ENCODE measurements at regions not wholly inside any gene's neighbourhood (a gene's known extent, or its start where the extent isn't known, plus 50 kb on each side); places are given as distances from the start of the nearest gene placed in this dataset.

- TF ChIP-seq CTCF (IDR thresholded peaks at IDR 0.05), result no peak
- Histone ChIP-seq H3K4me1 (no peaks in the 10 kb centered on the region), H3K27me3 (peaks cover 38% of the 10 kb centered on the region), H3K36me3 (no peaks in the 10 kb centered on the region), H3K9me3 (no peaks in the 10 kb centered on the region), H3K9ac (ENCODE audit: low read depth in 2 of 2, low read length in 2 of 2) (no peak overlapping the region), H3K27ac (no peak overlapping the region), H3K4me3 (no peak overlapping the region)
- DNase-seq, result no peak
- intact Hi-C loops (cut with DNase I), result no loop called here
Observed at GRCh38 chrX:13936521-13937225, 93.0 kb downstream of the GEMIN8 start.

- peaks cover 34% of the 10 kb centered on the region for H3K27me3 ChIP-seq
- H3K9me3 ChIP-seq, result no peaks in the 10 kb centered on the region
Observed at GRCh38 chrX:13934731-13935130, 95.0 kb downstream of the GEMIN8 start.

GRCh38 chrX:13933851-13934250 lies 95.8 kb downstream of the GEMIN8 start:
- no peak for TF ChIP-seq CTCF (IDR thresholded peaks at IDR 0.05)
- no peak for DNase-seq
- Histone ChIP-seq H3K4me1 (no peaks in the 10 kb centered on the region), H3K9ac (ENCODE audit: low read depth in 2 of 2, low read length in 2 of 2) (no peak overlapping the region), H3K36me3 (no peaks in the 10 kb centered on the region), H3K4me3 (no peak overlapping the region), H3K9me3 (no peaks in the 10 kb centered on the region), H3K27ac (no peak overlapping the region), H3K27me3 (peaks cover 25% of the 10 kb centered on the region)
- intact Hi-C loops (cut with DNase I), result no loop called here

More at GRCh38 chrX:13934731-13935130, 95.0 kb downstream of the GEMIN8 start:
- Histone ChIP-seq H3K4me3 (no peak overlapping the region), H3K4me1 (no peaks in the 10 kb centered on the region), H3K36me3 (no peaks in the 10 kb centered on the region), H3K27ac (no peak overlapping the region), H3K9ac (ENCODE audit: low read depth in 2 of 2, low read length in 2 of 2) (no peak overlapping the region)
- no peak for TF ChIP-seq CTCF (IDR thresholded peaks at IDR 0.05)
- no peak for DNase-seq
- intact Hi-C loops (cut with DNase I), result no loop called here

- no peak for DNase-seq
- Histone ChIP-seq H3K36me3 (no peaks in the 10 kb centered on the region), H3K9ac (ENCODE audit: low read depth in 2 of 2, low read length in 2 of 2) (no peak overlapping the region), H3K27ac (no peak overlapping the region), H3K4me3 (no peak overlapping the region), H3K9me3 (no peaks in the 10 kb centered on the region), H3K4me1 (no peaks in the 10 kb centered on the region), H3K27me3 (peaks cover 20% of the 10 kb centered on the region)
- TF ChIP-seq CTCF (IDR thresholded peaks at IDR 0.05), result no peak
- intact Hi-C loops (cut with DNase I), result no loop called here
Observed at GRCh38 chrX:13933352-13933751, 96.3 kb downstream of the GEMIN8 start.

- TF ChIP-seq CTCF (IDR thresholded peaks at IDR 0.05), result no peak
- Histone ChIP-seq H3K27ac (no peak overlapping the region), H3K9ac (ENCODE audit: low read depth in 2 of 2, low read length in 2 of 2) (no peak overlapping the region), H3K4me1 (no peaks in the 10 kb centered on the region), H3K9me3 (no peaks in the 10 kb centered on the region), H3K4me3 (no peak overlapping the region), H3K36me3 (no peaks in the 10 kb centered on the region), H3K27me3 (peaks cover 15% of the 10 kb centered on the region)
- intact Hi-C loops (cut with DNase I), result no loop called here
- DNase-seq, result no peak
Observed at GRCh38 chrX:13932416-13932815, 97.3 kb downstream of the GEMIN8 start.
